CD4-positive, alpha-beta memory T cell (primary cell): ENCODE measurements at regions not wholly inside any gene's neighbourhood (a gene's known extent, or its start where the extent isn't known, plus 50 kb on each side); places are given as distances from the start of the nearest gene placed in this dataset.

ENCODE experiments used
- CTCF ChIA-PET: fragments of 350-600 bp; sonication (Branson Sonifier 250); formaldehyde crosslinking; loops from one replicate; lab custom pipeline; 2021; ENCODE audit warnings: inconsistent platforms; ENCODE audit not compliant: partially characterized antibody; lab: Charles Lee
- POLR2A ChIA-PET: fragments of 350-600 bp; sonication (Branson Sonifier 250); formaldehyde crosslinking; loops from one replicate; lab custom pipeline; 2021; ENCODE audit not compliant: partially characterized antibody; lab: Charles Lee
- DNase-seq, 5 donors: peaks; one replicate each; pipeline versions ENCODE4 v3.0.0 to v3.0.0-alpha.2; 2020 to 2022; ENCODE audit warnings: mixed read lengths in 1 of 5
- H3K27ac ChIP-seq: one replicate; pipeline ENCODE4 v1.7.0; 2013; ENCODE audit warnings: low read depth, low read length
- H3K27me3 ChIP-seq: 2 replicates; pipeline ENCODE4 v1.7.0; 2013; ENCODE audit warnings: mild to moderate bottlenecking, low read length, moderate library complexity; ENCODE audit not compliant: insufficient read depth
- H3K36me3 ChIP-seq: 2 replicates; pipeline ENCODE4 v1.7.0; 2013; ENCODE audit warnings: mild to moderate bottlenecking, low read length, moderate library complexity; ENCODE audit not compliant: insufficient read depth
- H3K4me1 ChIP-seq: 2 replicates; pipeline ENCODE4 v1.7.0; 2013; ENCODE audit warnings: mild to moderate bottlenecking, low read length, moderate library complexity; ENCODE audit not compliant: insufficient read depth
- H3K4me3 ChIP-seq, 2 donors: one replicate each; pipeline ENCODE4 v1.7.0; 2013; ENCODE audit warnings: low read length in 2 of 2, mild to moderate bottlenecking in 1 of 2
- H3K9me3 ChIP-seq, 2 donors: one replicate each; pipeline ENCODE4 v1.7.0; 2013; ENCODE audit warnings: low read length in 2 of 2, control low read depth in 1 of 2; ENCODE audit not compliant: control insufficient read depth in 1 of 2
- H3K27ac Mint-ChIP-seq, 7 donors: one replicate each; pipeline ENCODE4 v1.8.0; 2020 to 2021; ENCODE audit warnings: mixed read lengths in 7 of 7, mild to moderate bottlenecking in 6 of 7, inconsistent platforms in 3 of 7, moderate library complexity in 3 of 7
- H3K27me3 Mint-ChIP-seq, 2 donors: one replicate each; pipeline ENCODE4 v1.8.0; 2020 to 2021; ENCODE audit warnings: mixed read lengths in 2 of 2
- H3K36me3 Mint-ChIP-seq, 2 donors: one replicate each; pipeline ENCODE4 v1.8.0; 2020 to 2021; ENCODE audit warnings: mixed read lengths in 2 of 2, inconsistent platforms in 1 of 2, mild to moderate bottlenecking in 1 of 2
- H3K4me1 Mint-ChIP-seq, 4 donors: one replicate each; pipeline ENCODE4 v1.8.0; 2020 to 2021; ENCODE audit warnings: mixed read lengths in 4 of 4, mild to moderate bottlenecking in 1 of 4
- H3K4me3 Mint-ChIP-seq, 8 donors: one replicate each; pipeline ENCODE4 v1.8.0; 2020 to 2021; ENCODE audit warnings: mixed read lengths in 8 of 8, mild to moderate bottlenecking in 7 of 8, moderate library complexity in 6 of 8, inconsistent platforms in 3 of 8
- H3K9me3 Mint-ChIP-seq, 8 donors: one replicate each; pipeline ENCODE4 v1.8.0; 2020 to 2021; ENCODE audit warnings: mixed read lengths in 8 of 8, mild to moderate bottlenecking in 5 of 8, inconsistent platforms in 3 of 8, moderate library complexity in 1 of 8
- intact Hi-C: fragments of 100-400 bp; cut with micrococcal nuclease; formaldehyde crosslinking; loops from one replicate; pipeline ENCODE4 v1.15.1; 2023

GRCh38 chr4:100823993-100824323, 306.1 kb upstream of the EMCN start:
- DNase-seq: no peak
- Histone ChIP-seq H3K27me3 (no peaks in the 10 kb centered on the region), H3K36me3 (no peaks in the 10 kb centered on the region), H3K4me3 (no peak overlapping the region), H3K27ac (no peak overlapping the region), H3K4me1 (no peaks in the 10 kb centered on the region), H3K9me3 (no peaks in the 10 kb centered on the region)
- POLR2A ChIA-PET: no interaction called here
- CTCF ChIA-PET: no interaction called here
- Mint-ChIP-seq H3K36me3 (no peaks in the 10 kb centered on the region), H3K27ac (no peak overlapping the region), H3K4me1 (peaks cover 0 to 2% (median 0%) of the 10 kb centered on the region in 4 donors), H3K9me3 (peaks cover 2 to 9% (median 5%) of the 10 kb centered on the region in 8 donors), H3K27me3 (no peaks in the 10 kb centered on the region), H3K4me3 (no peak overlapping the region)
- intact Hi-C loops: no loop called here

GRCh38 chr4:100823066-100823992, 305.5 kb upstream of the EMCN start:
- ChIA-PET POLR2A (no interaction called here), CTCF (interaction anchor here (1.3 kb wide), 1 partner anchor 26 kb away, joined by 4 read pairs; no protein-coding TSS in a partner anchor)
- intact Hi-C loops: no loop called here
- Mint-ChIP-seq H3K4me3 (no peak overlapping the region), H3K27ac (no peak overlapping the region), H3K4me1 (peaks cover 0 to 2% (median 0%) of the 10 kb centered on the region in 4 donors), H3K27me3 (no peaks in the 10 kb centered on the region), H3K36me3 (no peaks in the 10 kb centered on the region), H3K9me3 (peaks cover 0 to 4% (median under 1%) of the 10 kb centered on the region in 8 donors)
- H3K9me3 ChIP-seq: no peaks in the 10 kb centered on the region
- DNase-seq: no peak
- no peaks in the 10 kb centered on the region for H3K4me1 ChIP-seq
- H3K27me3 ChIP-seq: no peaks in the 10 kb centered on the region
- no peak overlapping the region for H3K4me3 ChIP-seq
- no peak overlapping the region for H3K27ac ChIP-seq
- H3K36me3 ChIP-seq: no peaks in the 10 kb centered on the region

GRCh38 chr4:100820249-100820648, 302.4 kb upstream of the EMCN start:
- no peak for DNase-seq
- intact Hi-C loops: no loop called here
- no peaks in the 10 kb centered on the region for H3K9me3 ChIP-seq
- POLR2A ChIA-PET: no interaction called here
- no peak overlapping the region for H3K4me3 Mint-ChIP-seq
- no peaks in the 10 kb centered on the region for H3K36me3 ChIP-seq
- H3K27me3 Mint-ChIP-seq: no peaks in the 10 kb centered on the region
- H3K4me1 ChIP-seq: no peaks in the 10 kb centered on the region
- H3K27ac ChIP-seq: no peak overlapping the region
- no peak overlapping the region for H3K4me3 ChIP-seq
- H3K9me3 Mint-ChIP-seq: peaks cover 0 to 4% (median 0%) of the 10 kb centered on the region in 8 donors
- H3K27me3 ChIP-seq: no peaks in the 10 kb centered on the region
- CTCF ChIA-PET: interaction anchor here (0.8 kb wide), 1 partner anchor 26 kb away, joined by 3 read pairs; no protein-coding TSS in a partner anchor
- no peaks in the 10 kb centered on the region for H3K4me1 Mint-ChIP-seq
- no peak overlapping the region for H3K27ac Mint-ChIP-seq
- no peaks in the 10 kb centered on the region for H3K36me3 Mint-ChIP-seq

- Histone ChIP-seq H3K4me1 (no peaks in the 10 kb centered on the region), H3K27me3 (no peaks in the 10 kb centered on the region), H3K9me3 (no peaks in the 10 kb centered on the region), H3K27ac (no peak overlapping the region), H3K4me3 (no peak overlapping the region), H3K36me3 (no peaks in the 10 kb centered on the region)
- ChIA-PET POLR2A (no interaction called here), CTCF (interaction anchor here (0.8 kb wide), 1 partner anchor 27 kb away, joined by 3 read pairs; no protein-coding TSS in a partner anchor)
- no peak for DNase-seq
- no peaks in the 10 kb centered on the region for H3K27me3 Mint-ChIP-seq
- peaks cover 0 to 4% (median 0%) of the 10 kb centered on the region in 8 donors for H3K9me3 Mint-ChIP-seq
- no peaks in the 10 kb centered on the region for H3K4me1 Mint-ChIP-seq
- H3K27ac Mint-ChIP-seq: no peak overlapping the region
- H3K4me3 Mint-ChIP-seq: no peak overlapping the region
- intact Hi-C loops: no loop called here
- H3K36me3 Mint-ChIP-seq: no peaks in the 10 kb centered on the region
Measured at GRCh38 chr4:100819505-100819904, 301.7 kb upstream of the EMCN start.

DNA sequence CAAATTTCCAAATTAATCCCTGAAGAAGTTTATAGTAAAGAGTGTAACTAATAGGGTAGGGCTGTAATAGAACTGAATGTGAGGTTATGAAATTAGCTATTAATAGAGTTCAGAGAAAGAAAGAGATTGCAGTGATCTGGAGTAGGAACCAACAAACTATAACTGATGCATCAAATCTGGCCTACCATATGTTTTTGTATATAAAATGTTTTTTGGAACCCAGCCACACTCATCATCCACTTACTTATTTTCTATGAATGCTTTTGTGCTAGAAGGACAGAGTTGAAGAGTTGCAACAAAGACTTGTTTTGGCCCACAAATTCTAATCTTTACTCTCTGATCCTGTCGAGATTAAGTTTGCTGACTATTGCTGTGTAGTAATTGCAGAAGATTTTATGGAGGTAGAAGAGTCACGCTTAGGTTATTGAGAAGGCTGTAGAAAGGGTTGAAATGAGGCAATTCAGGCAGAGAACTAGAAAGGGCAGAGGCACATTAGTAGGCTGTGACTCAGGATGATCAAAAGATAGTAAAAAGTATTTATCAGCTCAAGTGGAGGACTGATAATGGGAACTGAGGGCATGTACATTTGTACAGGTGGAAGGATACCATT, 298.7 kb upstream of the EMCN start:
- Mint-ChIP-seq H3K4me3 (no peak overlapping the region), H3K4me1 (no peaks in the 10 kb centered on the region), H3K27ac (no peak overlapping the region), H3K9me3 (peaks cover 0 to 4% (median 0%) of the 10 kb centered on the region in 8 donors), H3K27me3 (no peaks in the 10 kb centered on the region), H3K36me3 (no peaks in the 10 kb centered on the region)
- Histone ChIP-seq H3K27me3 (no peaks in the 10 kb centered on the region), H3K36me3 (no peaks in the 10 kb centered on the region), H3K4me3 (no peak overlapping the region), H3K4me1 (no peaks in the 10 kb centered on the region), H3K9me3 (no peaks in the 10 kb centered on the region), H3K27ac (no peak overlapping the region)
- ChIA-PET CTCF (no interaction called here), POLR2A (no interaction called here)
- DNase-seq: no peak
- intact Hi-C loops: no loop called here

DNA sequence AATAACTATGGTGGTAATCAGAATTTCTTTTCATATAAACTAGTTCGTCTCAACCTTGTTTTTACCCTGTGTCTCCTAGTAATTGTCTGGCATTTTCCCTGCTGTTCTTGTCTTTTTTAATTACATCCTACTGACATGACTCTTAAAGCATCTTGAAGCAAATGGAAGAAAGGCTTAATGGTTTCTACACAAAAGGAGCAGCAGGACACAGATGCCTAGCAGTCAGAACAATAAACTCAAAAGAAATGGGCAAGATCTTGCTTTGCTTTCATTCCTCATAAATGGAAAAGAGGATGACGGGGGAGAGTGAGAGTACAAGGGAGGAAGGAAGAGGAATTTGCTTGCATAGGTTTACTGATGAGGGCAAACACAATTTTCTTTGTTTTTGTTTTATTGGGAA, 293.2 kb upstream of the EMCN start:
- no peak overlapping the region for H3K27ac ChIP-seq
- H3K9me3 ChIP-seq: no peaks in the 10 kb centered on the region
- Mint-ChIP-seq H3K27me3 (no peaks in the 10 kb centered on the region), H3K36me3 (no peaks in the 10 kb centered on the region), H3K27ac (no peak overlapping the region), H3K9me3 (no peaks in the 10 kb centered on the region), H3K4me1 (no peaks in the 10 kb centered on the region), H3K4me3 (no peak overlapping the region)
- H3K27me3 ChIP-seq: no peaks in the 10 kb centered on the region
- H3K36me3 ChIP-seq: no peaks in the 10 kb centered on the region
- intact Hi-C loops: no loop called here
- H3K4me1 ChIP-seq: no peaks in the 10 kb centered on the region
- DNase-seq: no peak
- H3K4me3 ChIP-seq: no peak overlapping the region
- ChIA-PET POLR2A (no interaction called here), CTCF (no interaction called here)

GRCh38 chr4:100809506-100809905, 291.7 kb upstream of the EMCN start:
- Histone ChIP-seq H3K27me3 (no peaks in the 10 kb centered on the region), H3K9me3 (no peaks in the 10 kb centered on the region), H3K4me3 (no peak overlapping the region), H3K27ac (no peak overlapping the region), H3K4me1 (no peaks in the 10 kb centered on the region), H3K36me3 (no peaks in the 10 kb centered on the region)
- DNase-seq: no peak
- Mint-ChIP-seq H3K9me3 (no peaks in the 10 kb centered on the region), H3K27me3 (no peaks in the 10 kb centered on the region), H3K4me1 (no peaks in the 10 kb centered on the region), H3K27ac (no peak overlapping the region), H3K4me3 (no peak overlapping the region), H3K36me3 (no peaks in the 10 kb centered on the region)
- ChIA-PET CTCF (no interaction called here), POLR2A (no interaction called here)
- intact Hi-C loops: no loop called here
